PC-3 (cell line): ENCODE measurements at regions not wholly inside any gene's neighbourhood (a gene's known extent, or its start where the extent isn't known, plus 50 kb on each side); places are given as distances from the start of the nearest gene placed in this dataset.

Experiments used
- ATAC-seq: fragments of 200-7000 bp; cut with Tn5 transposase; 2 replicates; pipeline ENCODE4 v1.9.1; 2020; ENCODE audit warnings: mild to moderate bottlenecking, moderate library complexity
- BruUV-seq: library from RNA; stranded (reverse); fragments of 400-500 nt; replicated peaks from 2 replicates; lab custom pipeline; 2021; lab: Mats Ljungman, UMichigan
- CTCF ChIA-PET: fragments of 300-600 bp; sonication (Branson Sonifier 250); formaldehyde crosslinking; loops from one replicate; lab custom pipeline; 2022; ENCODE audit warnings: antibody characterized with exemption; lab: Charles Lee
- POLR2A ChIA-PET: fragments of 300-600 bp; sonication (Branson Sonifier 250); formaldehyde crosslinking; loops from one replicate; lab custom pipeline; 2022; ENCODE audit warnings: antibody characterized with exemption; ENCODE audit not compliant: unreplicated experiment; lab: Charles Lee
- DNase-seq: peaks from one replicate; pipeline ENCODE4 v3.0.0-alpha.2; 2015
- H2AFZ ChIP-seq: fragments of 300-600 bp; sonication (generic); 2 replicates; pipeline ENCODE4 v1.6.0; 2016; ENCODE audit warnings: antibody characterized with exemption, low read length
- H3F3A ChIP-seq: fragments of 300-600 bp; sonication (generic); one replicate; pipeline ENCODE4 v1.6.0; 2017; ENCODE audit warnings: antibody characterized with exemption, low read length, control low read depth, mild to moderate bottlenecking; ENCODE audit not compliant: unreplicated experiment
- H3K27ac ChIP-seq: fragments of 300-600 bp; sonication (generic); 2 replicates; pipeline ENCODE4 v1.5.1; 2016; ENCODE audit warnings: mild to moderate bottlenecking, low read length
- H3K27me3 ChIP-seq: fragments of 300-600 bp; sonication (generic); 2 replicates; pipeline ENCODE4 v1.6.1; 2016; ENCODE audit warnings: low read length, mixed read lengths
- H3K36me3 ChIP-seq: fragments of 300-600 bp; sonication (generic); 2 replicates; pipeline ENCODE4 v1.6.1; 2016; ENCODE audit warnings: low read depth, mixed run types, low read length, mixed read lengths
- H3K4me1 ChIP-seq: fragments of 300-600 bp; sonication (generic); 2 replicates; pipeline ENCODE4 v1.5.1; 2016; ENCODE audit warnings: low read length; ENCODE audit not compliant: insufficient read depth
- H3K4me2 ChIP-seq: fragments of 300-600 bp; sonication (generic); 2 replicates; pipeline ENCODE4 v1.6.0; 2016; ENCODE audit warnings: low read length
- H3K4me3 ChIP-seq: fragments of 300-600 bp; sonication (generic); 2 replicates; pipeline ENCODE4 v1.5.1; 2016; ENCODE audit warnings: mild to moderate bottlenecking, low read length, mixed read lengths
- H3K79me2 ChIP-seq: fragments of 300-600 bp; sonication (generic); 2 replicates; pipeline ENCODE4 v1.6.1; 2017; ENCODE audit warnings: low read length, mixed read lengths
- H3K9ac ChIP-seq: fragments of 300-600 bp; sonication (generic); 2 replicates; pipeline ENCODE4 v1.6.0; 2016; ENCODE audit warnings: mild to moderate bottlenecking, low read length
- H3K9me2 ChIP-seq: fragments of 300-600 bp; sonication (generic); replicated peaks from 2 replicates; pipeline ENCODE4 v1.6.1; 2016; ENCODE audit warnings: mixed run types, low read length, mixed read lengths
- H3K9me3 ChIP-seq: fragments of 300-600 bp; sonication (generic); 2 replicates; pipeline ENCODE4 v1.6.1; 2016; ENCODE audit warnings: low read length, mixed read lengths
- H4K20me1 ChIP-seq: fragments of 300-600 bp; sonication (generic); 2 replicates; pipeline ENCODE4 v1.6.1; 2016; ENCODE audit warnings: low read length, mixed read lengths
- EZH2 ChIP-seq: fragments of 300-600 bp; sonication (generic); IDR thresholded peaks from one replicate; pipeline ENCODE4 v1.6.1; 2017; ENCODE audit warnings: antibody characterized with exemption, mild to moderate bottlenecking, low read length; ENCODE audit not compliant: unreplicated experiment
- EZH2phosphoT487 ChIP-seq: fragments of 300-600 bp; sonication (generic); IDR thresholded peaks from 2 replicates; pipeline ENCODE4 v1.6.1; 2018; ENCODE audit warnings: mild to moderate bottlenecking, antibody characterized with exemption, low read length, borderline replicate concordance
- intact Hi-C: fragments of 100-400 bp; cut with micrococcal nuclease; formaldehyde crosslinking; loops from 2 replicates; pipeline ENCODE4 v1.9.0; 2023
- TF ChIP-seq, protein P1 (sequence below): fragments of 300-600 bp; sonication (generic); conservative IDR thresholded peaks from 2 replicates; pipeline ENCODE4 v1.5.1; 2017; ENCODE audit warnings: antibody characterized with exemption, low read depth, mild to moderate bottlenecking, low read length

DNA sequence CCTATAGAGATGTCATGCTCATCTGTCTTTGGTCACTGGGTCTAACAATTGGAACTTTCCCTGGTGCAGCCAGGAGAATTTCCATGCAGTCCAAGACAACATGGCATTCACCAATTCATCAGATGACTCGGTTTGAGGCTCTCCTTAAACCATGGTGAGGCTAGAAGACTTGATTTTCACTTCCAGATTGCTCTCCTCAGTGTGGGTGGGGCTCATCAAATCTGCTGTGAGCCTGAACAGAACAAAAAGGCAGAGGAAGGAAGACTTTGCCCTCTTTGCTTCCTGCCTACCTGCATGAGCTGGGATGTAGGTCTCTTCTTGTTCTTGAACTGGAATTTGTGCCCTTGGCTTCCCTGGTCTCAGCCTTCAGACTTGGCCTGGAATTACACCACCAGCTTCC, 203.4 kb upstream of the TRIB2 start:
- no peak overlapping the region for H3K27ac ChIP-seq
- H3K9me2 ChIP-seq, result no peaks in the 10 kb centered on the region
- no peak overlapping the region for H3K4me3 ChIP-seq
- no peaks in the 10 kb centered on the region for H3F3A ChIP-seq
- H3K9me3 ChIP-seq, result no peaks in the 10 kb centered on the region
- H3K79me2 ChIP-seq, result no peaks in the 10 kb centered on the region
- no peak overlapping the region for H2AFZ ChIP-seq
- peaks cover under 1% of the 10 kb centered on the region; the same call in 1 of the 2 replicates for H3K4me1 ChIP-seq
- no peak overlapping the region for H3K4me2 ChIP-seq
- no peak overlapping the region for H3K9ac ChIP-seq
- H3K36me3 ChIP-seq, result no peaks in the 10 kb centered on the region
- POLR2A ChIA-PET, result no interaction called here
- intact Hi-C loops, result no loop called here
- DNase-seq, result no peak
- no peaks in the 10 kb centered on the region for H3K27me3 ChIP-seq
- ATAC-seq, result no peak
- TF ChIP-seq EZH2, result no peak
- TF ChIP-seq EZH2phosphoT487, result no peak
- TF ChIP-seq, protein P1, sequence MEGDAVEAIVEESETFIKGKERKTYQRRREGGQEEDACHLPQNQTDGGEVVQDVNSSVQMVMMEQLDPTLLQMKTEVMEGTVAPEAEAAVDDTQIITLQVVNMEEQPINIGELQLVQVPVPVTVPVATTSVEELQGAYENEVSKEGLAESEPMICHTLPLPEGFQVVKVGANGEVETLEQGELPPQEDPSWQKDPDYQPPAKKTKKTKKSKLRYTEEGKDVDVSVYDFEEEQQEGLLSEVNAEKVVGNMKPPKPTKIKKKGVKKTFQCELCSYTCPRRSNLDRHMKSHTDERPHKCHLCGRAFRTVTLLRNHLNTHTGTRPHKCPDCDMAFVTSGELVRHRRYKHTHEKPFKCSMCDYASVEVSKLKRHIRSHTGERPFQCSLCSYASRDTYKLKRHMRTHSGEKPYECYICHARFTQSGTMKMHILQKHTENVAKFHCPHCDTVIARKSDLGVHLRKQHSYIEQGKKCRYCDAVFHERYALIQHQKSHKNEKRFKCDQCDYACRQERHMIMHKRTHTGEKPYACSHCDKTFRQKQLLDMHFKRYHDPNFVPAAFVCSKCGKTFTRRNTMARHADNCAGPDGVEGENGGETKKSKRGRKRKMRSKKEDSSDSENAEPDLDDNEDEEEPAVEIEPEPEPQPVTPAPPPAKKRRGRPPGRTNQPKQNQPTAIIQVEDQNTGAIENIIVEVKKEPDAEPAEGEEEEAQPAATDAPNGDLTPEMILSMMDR, result no peak
- no peaks in the 10 kb centered on the region for H4K20me1 ChIP-seq
- CTCF ChIA-PET, result no interaction called here
- BruUV-seq, result no TSS peak

DNA sequence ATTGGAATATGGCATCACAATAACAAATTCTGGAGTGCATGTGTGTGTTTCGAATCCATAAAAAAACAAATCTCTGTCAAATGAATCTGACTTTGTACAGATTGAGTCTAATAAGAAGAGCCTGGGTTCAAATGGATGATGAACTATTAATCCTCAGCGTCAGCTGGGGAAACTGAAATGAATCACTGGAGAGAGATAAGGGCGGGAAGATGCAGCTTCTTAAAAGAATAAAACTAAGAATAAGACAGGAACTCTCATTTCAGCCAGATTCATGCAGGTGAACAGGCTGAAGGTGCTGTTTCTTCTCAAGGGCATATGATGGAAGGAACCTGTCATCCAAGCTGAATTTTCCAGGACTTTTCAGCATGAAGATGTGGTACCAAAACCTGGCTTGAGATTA, 202.6 kb upstream of the TRIB2 start:
- no peaks in the 10 kb centered on the region for H3K27me3 ChIP-seq
- no peak overlapping the region for H3K9ac ChIP-seq
- ChIA-PET CTCF (no interaction called here), POLR2A (no interaction called here)
- H3K9me3 ChIP-seq, result no peaks in the 10 kb centered on the region
- no peak overlapping the region for H2AFZ ChIP-seq
- H3K79me2 ChIP-seq, result no peaks in the 10 kb centered on the region
- H3K36me3 ChIP-seq, result no peaks in the 10 kb centered on the region
- BruUV-seq, result no TSS peak
- TF ChIP-seq, protein P1, result no peak
- TF ChIP-seq EZH2phosphoT487 (no peak), EZH2 (no peak)
- no peaks in the 10 kb centered on the region for H3F3A ChIP-seq
- H3K4me3 ChIP-seq, result no peak overlapping the region
- no peaks in the 10 kb centered on the region for H3K9me2 ChIP-seq
- intact Hi-C loops, result no loop called here
- no peaks in the 10 kb centered on the region for H3K4me1 ChIP-seq
- H3K4me2 ChIP-seq, result no peak overlapping the region
- ATAC-seq (no peak), DNase-seq (no peak)
- no peak overlapping the region for H3K27ac ChIP-seq
- no peaks in the 10 kb centered on the region for H4K20me1 ChIP-seq

DNA sequence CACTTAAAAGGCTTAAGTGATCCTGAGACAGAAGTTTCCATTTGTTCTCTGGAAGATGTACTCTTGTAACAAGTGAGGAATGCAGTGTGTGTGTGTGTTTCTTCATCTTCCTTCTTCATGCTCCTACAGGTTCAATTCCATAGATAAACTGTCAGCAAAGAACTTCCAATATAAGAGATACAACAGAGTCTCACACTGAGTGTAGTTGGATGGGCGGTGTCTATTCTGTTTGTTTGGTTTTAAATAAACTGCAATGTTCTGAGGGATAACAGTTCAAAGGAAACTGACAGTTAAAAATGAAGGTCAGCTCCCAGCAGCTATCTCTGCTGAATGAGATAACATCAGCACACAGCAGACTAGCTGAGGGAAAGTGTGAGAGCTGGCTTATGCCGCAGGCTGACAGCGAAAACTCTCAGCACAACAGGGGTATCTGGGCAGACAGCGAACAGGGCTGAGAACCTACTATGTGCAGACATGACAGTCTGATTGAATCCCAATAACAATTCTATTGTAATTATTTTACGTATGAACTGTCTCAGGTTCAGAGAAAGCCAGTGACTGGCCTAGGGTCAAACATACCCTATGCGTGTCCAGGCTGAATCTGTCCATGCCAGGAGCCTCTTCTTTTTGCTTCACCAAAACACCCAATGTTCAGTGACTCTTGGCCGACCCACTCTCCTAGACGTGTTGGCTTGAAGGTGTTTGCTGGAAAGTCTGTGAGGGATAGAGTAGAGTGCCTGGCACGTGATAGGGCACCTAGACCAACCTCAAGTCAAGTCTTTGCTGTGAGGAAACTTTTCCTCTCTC, 201.9 kb upstream of the TRIB2 start:
- no peak overlapping the region for H2AFZ ChIP-seq

More for the DNA sequence above, 201.9 kb upstream of the TRIB2 start:
- Histone ChIP-seq H3K4me1 (no peaks in the 10 kb centered on the region), H3K79me2 (no peaks in the 10 kb centered on the region), H3K9ac (no peak overlapping the region), H3K9me3 (no peaks in the 10 kb centered on the region), H3F3A (no peaks in the 10 kb centered on the region), H3K4me3 (no peak overlapping the region), H3K9me2 (no peaks in the 10 kb centered on the region), H3K27ac (no peak overlapping the region), H3K27me3 (no peaks in the 10 kb centered on the region), H4K20me1 (no peaks in the 10 kb centered on the region), H3K4me2 (no peak overlapping the region), H3K36me3 (no peaks in the 10 kb centered on the region)
- ChIA-PET POLR2A (no interaction called here), CTCF (no interaction called here)
- DNase-seq (no peak), ATAC-seq (no peak)
- intact Hi-C loops, result no loop called here
- no TSS peak for BruUV-seq
- TF ChIP-seq EZH2 (no peak), EZH2phosphoT487 (no peak)
- TF ChIP-seq, protein P1, result no peak
